SK-N-SH (cell line): ENCODE measurements at regions not wholly inside any gene's neighbourhood (a gene's known extent, or its start where the extent isn't known, plus 50 kb on each side); places are given as distances from the start of the nearest gene placed in this dataset.

ENCODE experiments used
- CTCF ChIA-PET: fragments of 300-600, 350-600 bp; formaldehyde crosslinking; extraction: SDS; loops from one replicate; lab custom pipeline; 2021; lab: Yijun Ruan, JAX
- POLR2A ChIA-PET: fragments of 350-600 bp; sonication (Branson Sonifier 250); formaldehyde crosslinking; extraction: SDS; loops from one replicate; lab custom pipeline; 2020; ENCODE audit warnings: antibody characterized with exemption, inconsistent platforms; lab: Yijun Ruan, JAX
- DNase-seq: peaks from one replicate; pipeline ENCODE4 v3.0.0; 2012
- H2AFZ ChIP-seq: fragments of 200-600 bp; sonication (generic); 2 replicates; pipeline ENCODE4 v1.8.1; 2016; ENCODE audit warnings: antibody characterized with exemption, mild to moderate bottlenecking, low read depth
- H3F3A ChIP-seq: fragments of 200-600 bp; sonication (generic); replicated peaks from 2 replicates; pipeline ENCODE3; 2016; ENCODE audit warnings: antibody characterized with exemption, mild to moderate bottlenecking; ENCODE audit not compliant: insufficient read depth
- H3K27ac ChIP-seq, 2 experiments: fragments of 200-500 bp in 1 of 2; fragments of 200-600 bp in 1 of 2; sonication (Bioruptor generic) in 1 of 2; sonication (generic), shearing (Covaris generic) in 1 of 2; 2 replicates each; pipeline versions ENCODE4 v1.5.1 to v1.6.1; 2014 to 2016; ENCODE audit warnings: low read depth in 2 of 2, inconsistent platforms in 1 of 2, low read length in 1 of 2, mild to moderate bottlenecking in 1 of 2, mixed read lengths in 1 of 2
- H3K27me3 ChIP-seq: fragments of 200-600 bp; sonication (generic), shearing (Covaris generic); 2 replicates; pipeline ENCODE4 v1.6.1; 2016; ENCODE audit warnings: mixed run types; ENCODE audit not compliant: insufficient read depth
- H3K36me3 ChIP-seq, 2 experiments: fragments of 200-500 bp in 1 of 2; fragments of 200-600 bp in 1 of 2; sonication (Bioruptor generic) in 1 of 2; sonication (generic) in 1 of 2; replicated peaks in 1 of 2; 2 replicates each; pipeline versions ENCODE3 to v1.5.1; 2014 to 2016; ENCODE audit warnings: low read length in 1 of 2, mild to moderate bottlenecking in 1 of 2; ENCODE audit not compliant: insufficient read depth in 2 of 2, control insufficient read depth in 1 of 2
- H3K4me1 ChIP-seq, 2 experiments: fragments of 200-500 bp in 1 of 2; fragments of 200-600 bp in 1 of 2; sonication (Bioruptor generic) in 1 of 2; sonication (generic), shearing (Covaris generic) in 1 of 2; 2 replicates each; pipeline versions ENCODE4 v1.5.1 to v1.6.1; 2014 to 2016; ENCODE audit warnings: low read depth in 1 of 2, low read length in 1 of 2, mixed run types in 1 of 2; ENCODE audit not compliant: insufficient read depth in 2 of 2, control insufficient read depth in 1 of 2
- H3K4me2 ChIP-seq: fragments of 200-600 bp; sonication (generic), shearing (Covaris generic); 2 replicates; pipeline ENCODE4 v1.6.1; 2017; ENCODE audit warnings: mixed run types
- H3K4me3 ChIP-seq, 2 experiments: fragments of 200-500 bp in 1 of 2; fragments of 200-600 bp in 1 of 2; sonication (Bioruptor generic) in 1 of 2; sonication (generic), shearing (Covaris generic) in 1 of 2; 2 replicates each; pipeline versions ENCODE4 v1.5.1 to v1.8.1; 2014 to 2016; ENCODE audit warnings: low read depth in 2 of 2, inconsistent platforms in 1 of 2, low read length in 1 of 2, mild to moderate bottlenecking in 1 of 2, mixed read lengths in 1 of 2, moderate library complexity in 1 of 2
- H3K79me2 ChIP-seq: fragments of 200-600 bp; sonication (generic); 2 replicates; pipeline ENCODE4 v1.8.1; 2017; ENCODE audit warnings: mild to moderate bottlenecking; ENCODE audit not compliant: insufficient read depth
- H3K9ac ChIP-seq: fragments of 200-600 bp; sonication (generic); 2 replicates; pipeline ENCODE4 v1.6.1; 2017; ENCODE audit warnings: mixed run types
- H3K9me2 ChIP-seq: fragments of 200-600 bp; sonication (generic); 2 replicates; pipeline ENCODE4 v1.6.1; 2017; ENCODE audit warnings: mixed run types
- H3K9me3 ChIP-seq: fragments of 200-600 bp; sonication (generic); 2 replicates; pipeline ENCODE4 v1.6.1; 2017; ENCODE audit warnings: mixed run types, mild to moderate bottlenecking, moderate library complexity
- H4K20me1 ChIP-seq: fragments of 200-600 bp; sonication (generic); 2 replicates; pipeline ENCODE4 v1.6.1; 2017; ENCODE audit warnings: mild to moderate bottlenecking, mixed run types; ENCODE audit not compliant: insufficient read depth
- CHD2 ChIP-seq: fragments of 150-350 bp; IDR thresholded peaks from 2 replicates; pipeline ENCODE4 v1.6.1; 2018; ENCODE audit warnings: low read length; ENCODE audit not compliant: partially characterized antibody
- CTCF ChIP-seq: fragments of 200-600 bp; sonication (generic); IDR thresholded peaks from 2 replicates; pipeline ENCODE4 v1.6.1; 2017; ENCODE audit warnings: antibody characterized with exemption, mild to moderate bottlenecking, moderate library complexity
- ELF1 ChIP-seq: IDR thresholded peaks from 2 replicates; pipeline ENCODE4 v1.4.0; 2012
- EP300 ChIP-seq, 2 experiments: IDR thresholded peaks; 2 replicates each; pipeline versions ENCODE4 v1.4.0 to v1.6.1; 2012; ENCODE audit warnings: borderline replicate concordance in 1 of 2, low read depth in 1 of 2, low read length in 1 of 2
- EZH2phosphoT487 ChIP-seq: fragments of 200-600 bp; sonication (generic); IDR thresholded peaks from 2 replicates; pipeline ENCODE4 v1.6.1; 2017; ENCODE audit warnings: low read depth, mixed run types, mild to moderate bottlenecking, antibody characterized with exemption, moderate library complexity, borderline replicate concordance
- FOSL2 ChIP-seq: IDR thresholded peaks from 2 replicates; pipeline ENCODE4 v1.4.0; 2012; ENCODE audit warnings: low read depth, mild to moderate bottlenecking, moderate library complexity, borderline replicate concordance
- FOXM1 ChIP-seq: IDR thresholded peaks from 2 replicates; pipeline ENCODE4 v1.4.0; 2012; ENCODE audit warnings: low read depth, mild to moderate bottlenecking
- GATA2 ChIP-seq: sonication (generic); formaldehyde crosslinking; IDR thresholded peaks from 2 replicates; pipeline ENCODE4 v1.5.0; 2020; ENCODE audit warnings: mild to moderate bottlenecking, missing genetic modification reagents
- IRF3 ChIP-seq: fragments of 150-350 bp; IDR thresholded peaks from 2 replicates; pipeline ENCODE4 v1.6.1; 2016; ENCODE audit warnings: mild to moderate bottlenecking, low read depth, low read length
- JUND ChIP-seq: IDR thresholded peaks from 2 replicates; pipeline ENCODE4 v1.4.0; 2012
- PBX3 ChIP-seq: IDR thresholded peaks from 2 replicates; pipeline ENCODE4; 2012
- POLR2AphosphoS5 ChIP-seq: IDR thresholded peaks from 2 replicates; pipeline ENCODE4 v1.6.1; 2012; ENCODE audit warnings: low read depth, low read length
- RFX5 ChIP-seq: IDR thresholded peaks from 2 replicates; pipeline ENCODE4 v1.6.1; 2012; ENCODE audit warnings: mild to moderate bottlenecking, improper control_type of control experiment, low read length
- TEAD4 ChIP-seq: IDR thresholded peaks from 2 replicates; pipeline ENCODE4 v1.4.0; 2012; ENCODE audit warnings: mild to moderate bottlenecking, borderline replicate concordance; ENCODE audit not compliant: insufficient read depth
- USF1 ChIP-seq: IDR thresholded peaks from 2 replicates; pipeline ENCODE4 v1.4.0; 2012; ENCODE audit warnings: low read depth, borderline replicate concordance
- USF2 ChIP-seq: fragments of 150-350 bp; IDR thresholded peaks from 2 replicates; pipeline ENCODE4 v1.6.1; 2017; ENCODE audit warnings: antibody characterized with exemption, low read length, low read depth, borderline replicate concordance
- WGBS: methylation state at CpG from one replicate; pipeline ENCODE4 v1.1.6; 2017; ENCODE audit warnings: low lambda C conversion rate; 5-methylcytosine and 5-hydroxymethylcytosine counted together

- H3K27ac ChIP-seq, result no peak overlapping the region
- H2AFZ ChIP-seq, result no peak overlapping the region
- H3K9me2 ChIP-seq, result no peaks in the 10 kb centered on the region
- H3K79me2 ChIP-seq, result no peaks in the 10 kb centered on the region
- no peaks in the 10 kb centered on the region for H3K36me3 ChIP-seq
- 87% methylated on average over 3 of the region's 3 CpGs for whole genome bisulfite sequencing
- no peak overlapping the region for H3K4me2 ChIP-seq
- POLR2A ChIA-PET, result no interaction called here
- CTCF ChIA-PET, result interaction anchor here (1.4 kb wide), 1 partner anchor 403 kb away, joined by 5 read pairs; no protein-coding TSS in a partner anchor
- no peaks in the 10 kb centered on the region for H3K27me3 ChIP-seq
- peaks cover 10% of the 10 kb centered on the region for H3F3A ChIP-seq
- H3K9me3 ChIP-seq, result no peaks in the 10 kb centered on the region
- TF ChIP-seq POLR2AphosphoS5 (no peak), JUND (no peak), CTCF (no peak), EP300 (IDR thresholded peaks at IDR 0.05; ENCODE audit: borderline replicate concordance in 1 of 2, low read depth in 1 of 2, low read length in 1 of 2) (no peak), FOXM1 (no peak), RFX5 (no peak), USF1 (no peak), GATA2 (no peak), IRF3 (no peak), EZH2phosphoT487 (no peak)
- no peaks in the 10 kb centered on the region for H4K20me1 ChIP-seq
- peaks cover 3 to 8% of the 10 kb centered on the region in 2 experiments; a peak in 3 of 4 replicates for H3K4me1 ChIP-seq
- H3K9ac ChIP-seq, result no peak overlapping the region
- DNase-seq, result no peak
- no peak overlapping the region for H3K4me3 ChIP-seq
Observed at GRCh38 chr2:234142530-234142929, 92.0 kb downstream of the SPP2 start.

GRCh38 chr2:234139755-234140154 is 89.3 kb downstream of the SPP2 start:
- Histone ChIP-seq H3K4me2 (no peak overlapping the region), H4K20me1 (no peaks in the 10 kb centered on the region), H3K27ac (peak overlapping the region in 1 of 2 experiments; percentile 42; a peak in 2 of 4 replicates), H3F3A (no peaks in the 10 kb centered on the region), H3K79me2 (no peaks in the 10 kb centered on the region), H3K4me3 (no peak overlapping the region), H3K27me3 (no peaks in the 10 kb centered on the region), H2AFZ (no peak overlapping the region), H3K9ac (no peak overlapping the region), H3K9me3 (no peaks in the 10 kb centered on the region), H3K9me2 (no peaks in the 10 kb centered on the region), H3K4me1 (peaks cover 4 to 6% of the 10 kb centered on the region in 2 experiments; a peak in 1 of 4 replicates), H3K36me3 (no peaks in the 10 kb centered on the region)
- ChIA-PET POLR2A (no interaction called here), CTCF (interaction anchor here (0.9 to 3.6 kb wide), 4 partner anchors 9 to 405 kb away, joined by 3 to 19 read pairs (median 5); partner anchors contain the start of gene ARL4C)
- WGBS, result 69% methylated on average over 5 of the region's 5 CpGs
- DNase-seq, result no peak
- TF ChIP-seq GATA2 (no peak), CHD2 (no peak), PBX3 (0 out of 2 replicates have a peak, but pooled peaks have one; percentile 8), ELF1 (no peak), TEAD4 (no peak), EZH2phosphoT487 (no peak), USF2 (no peak), FOSL2 (peak; percentile 31; the same call in 1 of the 2 replicates)
